ENCODE measurements at regions not wholly inside any gene's neighbourhood (a gene's known extent, or its start where the extent isn't known, plus 50 kb on each side); places are given as distances from the start of the nearest gene placed in this dataset.

- Histone ChIP-seq H4K8ac (replicated peaks; ENCODE audit: insufficient read length, low read depth, low read length) (no peak overlapping the region), H3K4me2 (ENCODE audit: insufficient read depth, insufficient read length, low read length) (no peak overlapping the region), H4K91ac (ENCODE audit: insufficient read length, low read depth, low read length) (no peak overlapping the region), H3K23ac (ENCODE audit: insufficient read length, low read depth, low read length) (no peak overlapping the region), H3K9ac (ENCODE audit: extremely low read depth, insufficient read length, low read length) (no peak overlapping the region), H2BK20ac (ENCODE audit: low read depth, low read length, poor library complexity, severe bottlenecking) (no peak overlapping the region), H3K79me2 (ENCODE audit: insufficient read depth, low read length) (no peaks in the 10 kb centered on the region), H3T11ph (ENCODE audit: low read length) (no peak overlapping the region), H3K27me3 (ENCODE audit: insufficient read depth, low read length) (no peaks in the 10 kb centered on the region), H4K5ac (ENCODE audit: insufficient read length, low read depth, low read length) (no peak overlapping the region), H3K18ac (ENCODE audit: insufficient read length, low read depth, low read length) (no peak overlapping the region), H2BK15ac (ENCODE audit: low read depth, low read length) (no peak overlapping the region), H3K56ac (ENCODE audit: insufficient read length, low read depth, low read length) (no peak overlapping the region), H3K9me3 (ENCODE audit: control insufficient read depth, low read depth, low read length) (no peaks in the 10 kb centered on the region), H4K20me1 (ENCODE audit: control insufficient read depth, insufficient read depth, insufficient read length) (no peaks in the 10 kb centered on the region), H3K79me1 (ENCODE audit: insufficient read depth, low read depth, low read length, poor library complexity, severe bottlenecking) (no peaks in the 10 kb centered on the region), H3K23me2 (ENCODE audit: insufficient read length, low read depth, low read length, poor library complexity, severe bottlenecking) (no peaks in the 10 kb centered on the region), H2AFZ (ENCODE audit: low read length) (no peak overlapping the region), H3K14ac (ENCODE audit: insufficient read depth, low read length) (no peak overlapping the region), H2BK120ac (ENCODE audit: low read depth, low read length, poor library complexity, severe bottlenecking) (no peak overlapping the region), H3K4me1 (ENCODE audit: insufficient read depth, low read length) (no peaks in the 10 kb centered on the region), H2AK5ac (ENCODE audit: insufficient read length, low read length) (no peak overlapping the region), H3K27ac (ENCODE audit: insufficient read length, low read depth, low read length) (no peak overlapping the region), H2BK5ac (ENCODE audit: insufficient read length, low read length) (no peak overlapping the region), H2BK12ac (ENCODE audit: insufficient read length, low read depth, low read length) (no peak overlapping the region), H3K4ac (ENCODE audit: low read depth, low read length) (no peak overlapping the region)
- TF ChIP-seq, protein P1, sequence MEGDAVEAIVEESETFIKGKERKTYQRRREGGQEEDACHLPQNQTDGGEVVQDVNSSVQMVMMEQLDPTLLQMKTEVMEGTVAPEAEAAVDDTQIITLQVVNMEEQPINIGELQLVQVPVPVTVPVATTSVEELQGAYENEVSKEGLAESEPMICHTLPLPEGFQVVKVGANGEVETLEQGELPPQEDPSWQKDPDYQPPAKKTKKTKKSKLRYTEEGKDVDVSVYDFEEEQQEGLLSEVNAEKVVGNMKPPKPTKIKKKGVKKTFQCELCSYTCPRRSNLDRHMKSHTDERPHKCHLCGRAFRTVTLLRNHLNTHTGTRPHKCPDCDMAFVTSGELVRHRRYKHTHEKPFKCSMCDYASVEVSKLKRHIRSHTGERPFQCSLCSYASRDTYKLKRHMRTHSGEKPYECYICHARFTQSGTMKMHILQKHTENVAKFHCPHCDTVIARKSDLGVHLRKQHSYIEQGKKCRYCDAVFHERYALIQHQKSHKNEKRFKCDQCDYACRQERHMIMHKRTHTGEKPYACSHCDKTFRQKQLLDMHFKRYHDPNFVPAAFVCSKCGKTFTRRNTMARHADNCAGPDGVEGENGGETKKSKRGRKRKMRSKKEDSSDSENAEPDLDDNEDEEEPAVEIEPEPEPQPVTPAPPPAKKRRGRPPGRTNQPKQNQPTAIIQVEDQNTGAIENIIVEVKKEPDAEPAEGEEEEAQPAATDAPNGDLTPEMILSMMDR (conservative IDR thresholded peaks at IDR 0.05), result no peak
- DNase-seq, result no peak
- H3K27ac Mint-ChIP-seq, result no peak overlapping the region
- no peaks in the 10 kb centered on the region for H3K4me1 Mint-ChIP-seq
- H3K4me3 Mint-ChIP-seq, result no peak overlapping the region
- H3K9me3 Mint-ChIP-seq, result peaks cover 0 to 3% of the 10 kb centered on the region in 2 experiments; a peak in 1 of 5 replicates
- peaks cover 33% of the 10 kb centered on the region for H3K27me3 Mint-ChIP-seq (ENCODE audit: low read depth)
- H3K36me3 Mint-ChIP-seq (ENCODE audit: insufficient read depth in 1 of 3, low read depth in 3 of 3), result no peaks in the 10 kb centered on the region
- no CpG with 5 or more reads among the region's 2 CpGs for WGBS (ENCODE audit: extremely low coverage, insufficient read length, low lambda C conversion rate)
Measured at GRCh38 chr4:10243856-10244255, 127.3 kb upstream of the WDR1 start.
